OCI-LY1 (cell line): ENCODE measurements at regions not wholly inside any gene's neighbourhood (a gene's known extent, or its start where the extent isn't known, plus 50 kb on each side); places are given as distances from the start of the nearest gene placed in this dataset.

Source experiments
- H2AFZ ChIP-seq: fragments of 200-600 bp; sonication (generic), shearing (Covaris generic); 2 replicates; pipeline ENCODE4 v1.6.0; 2014; ENCODE audit warnings: antibody characterized with exemption, mild to moderate bottlenecking, low read length
- H3F3A ChIP-seq: fragments of 200-600 bp; sonication (generic), shearing (Covaris generic); 2 replicates; pipeline ENCODE4 v1.6.0; 2014; ENCODE audit warnings: mild to moderate bottlenecking, antibody characterized with exemption, low read length, moderate library complexity; ENCODE audit not compliant: insufficient read depth
- H3K27ac ChIP-seq: fragments of 200-600 bp; sonication (generic); 2 replicates; pipeline ENCODE4 v1.5.1; 2014; ENCODE audit warnings: low read length, mixed run types, mild to moderate bottlenecking, low read depth; ENCODE audit not compliant: poor library complexity, severe bottlenecking
- H3K27me3 ChIP-seq: fragments of 200-600 bp; sonication (generic); 2 replicates; pipeline ENCODE4 v1.6.0; 2014; ENCODE audit warnings: antibody characterized with exemption, mild to moderate bottlenecking, low read length, moderate library complexity; ENCODE audit not compliant: insufficient read depth
- H3K36me3 ChIP-seq: fragments of 200-600 bp; sonication (generic); 2 replicates; pipeline ENCODE4 v1.6.1; 2014; ENCODE audit warnings: mild to moderate bottlenecking, antibody characterized with exemption, low read length, moderate library complexity, mixed read lengths; ENCODE audit not compliant: insufficient read depth
- H3K4me1 ChIP-seq: fragments of 200-600 bp; sonication (generic); 2 replicates; pipeline ENCODE4 v1.5.1; 2014; ENCODE audit warnings: mild to moderate bottlenecking, low read length, moderate library complexity; ENCODE audit not compliant: insufficient read depth, severe bottlenecking
- H3K4me2 ChIP-seq: fragments of 200-600 bp; sonication (generic), shearing (Covaris generic); 2 replicates; pipeline ENCODE4 v1.6.1; 2014; ENCODE audit warnings: low read length
- H3K4me3 ChIP-seq: fragments of 200-600 bp; sonication (generic); 2 replicates; pipeline ENCODE4 v1.5.1; 2014; ENCODE audit warnings: low read length, low read depth, mild to moderate bottlenecking, mixed read lengths; ENCODE audit not compliant: poor library complexity, severe bottlenecking
- H3K79me2 ChIP-seq: fragments of 200-600 bp; shearing (Covaris generic); 2 replicates; pipeline ENCODE4 v1.6.1; 2016; ENCODE audit warnings: mixed run types, low read length, mixed read lengths; ENCODE audit not compliant: insufficient read depth
- H3K9ac ChIP-seq: fragments of 200-600 bp; sonication (generic), shearing (Covaris generic); 2 replicates; pipeline ENCODE4 v1.6.1; 2014; ENCODE audit warnings: mild to moderate bottlenecking, low read length, mixed read lengths
- H3K9me2 ChIP-seq: fragments of 200-600 bp; sonication (generic), shearing (Covaris generic); 2 replicates; pipeline ENCODE4 v1.6.1; 2014; ENCODE audit warnings: low read depth, mild to moderate bottlenecking, low read length, mixed read lengths
- H3K9me3 ChIP-seq: fragments of 200-600 bp; shearing (Covaris generic); 2 replicates; pipeline ENCODE4 v1.6.1; 2014; ENCODE audit warnings: low read length, mixed read lengths
- H4K20me1 ChIP-seq: fragments of 200-600 bp; sonication (generic), shearing (Covaris generic); 2 replicates; pipeline ENCODE4 v1.6.0; 2016; ENCODE audit warnings: mild to moderate bottlenecking, low read length; ENCODE audit not compliant: insufficient read depth
- CTCF ChIP-seq: fragments of 200-600 bp; sonication (generic), shearing (Covaris generic); IDR thresholded peaks from 2 replicates; pipeline ENCODE4 v1.5.1; 2017; ENCODE audit warnings: mild to moderate bottlenecking, antibody characterized with exemption, low read length, moderate library complexity, mixed read lengths
- EZH2 ChIP-seq: fragments of 200-600 bp; sonication (generic), shearing (Covaris generic); IDR thresholded peaks from 2 replicates; pipeline ENCODE4 v1.8.0; 2017; ENCODE audit warnings: borderline replicate concordance, mixed run types, mild to moderate bottlenecking, antibody characterized with exemption, low read length, moderate library complexity, mixed read lengths

- H3K36me3 ChIP-seq, result no peaks in the 10 kb centered on the region
- TF ChIP-seq CTCF (no peak), EZH2 (no peak)
- H3K4me1 ChIP-seq, result no peaks in the 10 kb centered on the region
- no peaks in the 10 kb centered on the region for H4K20me1 ChIP-seq
- no peak overlapping the region for H3K9ac ChIP-seq
- no peak overlapping the region for H2AFZ ChIP-seq
- H3K27ac ChIP-seq, result no peak overlapping the region
- no peaks in the 10 kb centered on the region for H3K27me3 ChIP-seq
- no peaks in the 10 kb centered on the region for H3K9me2 ChIP-seq
- H3F3A ChIP-seq, result no peaks in the 10 kb centered on the region
- H3K9me3 ChIP-seq, result no peaks in the 10 kb centered on the region
- no peak overlapping the region for H3K4me3 ChIP-seq
- H3K4me2 ChIP-seq, result no peak overlapping the region
- H3K79me2 ChIP-seq, result no peaks in the 10 kb centered on the region
These were observed 208.8 kb upstream of the TSHZ2 start for GRCh38 chr20:52763321-52763853.

GRCh38 chr20:52761867-52762266, 210.3 kb upstream of the TSHZ2 start:
- Histone ChIP-seq H3K9me2 (no peaks in the 10 kb centered on the region), H3F3A (no peaks in the 10 kb centered on the region), H3K4me2 (no peak overlapping the region), H3K36me3 (no peaks in the 10 kb centered on the region), H3K4me3 (no peak overlapping the region), H3K27me3 (no peaks in the 10 kb centered on the region), H3K27ac (no peak overlapping the region), H4K20me1 (no peaks in the 10 kb centered on the region), H3K9ac (no peak overlapping the region), H2AFZ (no peak overlapping the region), H3K9me3 (no peaks in the 10 kb centered on the region), H3K4me1 (no peaks in the 10 kb centered on the region), H3K79me2 (no peaks in the 10 kb centered on the region)
- no peak for TF ChIP-seq CTCF
- no peak for TF ChIP-seq EZH2

GRCh38 chr20:52760791-52761190, 211.4 kb upstream of the TSHZ2 start:
- no peak overlapping the region for H3K9ac ChIP-seq
- H3K4me1 ChIP-seq, result no peaks in the 10 kb centered on the region
- H3K9me3 ChIP-seq, result no peaks in the 10 kb centered on the region
- H4K20me1 ChIP-seq, result no peaks in the 10 kb centered on the region
- no peak overlapping the region for H3K27ac ChIP-seq
- no peak overlapping the region for H3K4me3 ChIP-seq
- H3K9me2 ChIP-seq, result no peaks in the 10 kb centered on the region
- no peak overlapping the region for H3K4me2 ChIP-seq
- no peaks in the 10 kb centered on the region for H3K27me3 ChIP-seq
- TF ChIP-seq EZH2 (no peak), CTCF (no peak)
- H3F3A ChIP-seq, result no peaks in the 10 kb centered on the region
- no peaks in the 10 kb centered on the region for H3K36me3 ChIP-seq
- H3K79me2 ChIP-seq, result no peaks in the 10 kb centered on the region
- H2AFZ ChIP-seq, result no peak overlapping the region
